ENCODE measurements at regions not wholly inside any gene's neighbourhood (a gene's known extent, or its start where the extent isn't known, plus 50 kb on each side); places are given as distances from the start of the nearest gene placed in this dataset.

DNA sequence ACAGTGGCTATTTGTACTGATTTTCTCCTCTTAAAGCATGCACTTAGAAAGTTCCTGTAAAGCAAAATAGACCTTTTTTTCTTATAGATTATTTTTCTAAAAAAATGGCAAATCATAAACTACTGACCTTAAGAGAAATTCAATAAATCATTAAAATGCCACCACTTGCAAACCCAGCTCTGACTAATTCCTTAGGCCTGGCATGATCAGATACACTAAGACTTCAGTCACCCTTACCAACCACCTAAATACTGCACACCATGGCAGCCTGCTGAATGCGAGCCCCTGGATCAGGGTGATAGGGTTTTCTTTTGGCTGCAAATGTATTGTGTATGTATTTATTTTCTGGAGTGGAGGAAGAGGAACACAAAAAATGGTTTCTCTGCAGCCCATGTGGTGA, 370.6 kb upstream of the TBL1XR1 start:
- H3K36me3 ChIP-seq, result no peaks in the 10 kb centered on the region
- TF ChIP-seq, protein P1, sequence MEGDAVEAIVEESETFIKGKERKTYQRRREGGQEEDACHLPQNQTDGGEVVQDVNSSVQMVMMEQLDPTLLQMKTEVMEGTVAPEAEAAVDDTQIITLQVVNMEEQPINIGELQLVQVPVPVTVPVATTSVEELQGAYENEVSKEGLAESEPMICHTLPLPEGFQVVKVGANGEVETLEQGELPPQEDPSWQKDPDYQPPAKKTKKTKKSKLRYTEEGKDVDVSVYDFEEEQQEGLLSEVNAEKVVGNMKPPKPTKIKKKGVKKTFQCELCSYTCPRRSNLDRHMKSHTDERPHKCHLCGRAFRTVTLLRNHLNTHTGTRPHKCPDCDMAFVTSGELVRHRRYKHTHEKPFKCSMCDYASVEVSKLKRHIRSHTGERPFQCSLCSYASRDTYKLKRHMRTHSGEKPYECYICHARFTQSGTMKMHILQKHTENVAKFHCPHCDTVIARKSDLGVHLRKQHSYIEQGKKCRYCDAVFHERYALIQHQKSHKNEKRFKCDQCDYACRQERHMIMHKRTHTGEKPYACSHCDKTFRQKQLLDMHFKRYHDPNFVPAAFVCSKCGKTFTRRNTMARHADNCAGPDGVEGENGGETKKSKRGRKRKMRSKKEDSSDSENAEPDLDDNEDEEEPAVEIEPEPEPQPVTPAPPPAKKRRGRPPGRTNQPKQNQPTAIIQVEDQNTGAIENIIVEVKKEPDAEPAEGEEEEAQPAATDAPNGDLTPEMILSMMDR (IDR thresholded peaks at IDR 0.05), result no peak
- no peak for TF ChIP-seq POLR2A (IDR thresholded peaks at IDR 0.05)
- no peaks in the 10 kb centered on the region for H3K27me3 ChIP-seq
- no peak overlapping the region for H3K4me3 ChIP-seq
- no peak for DNase-seq
- intact Hi-C loops (cut with DNase I), result no loop called here
- ATAC-seq, result no peak
- peaks cover 0 to 6% (median 0%) of the 10 kb centered on the region in 4 donors for H3K4me1 ChIP-seq
- H3K9me3 ChIP-seq, result no peaks in the 10 kb centered on the region
- no peak overlapping the region for H3K27ac ChIP-seq
- WGBS (ENCODE audit: insufficient coverage, low coverage, low lambda C conversion rate, missing lambda C conversion rate), result 100% methylated on average over 1 of the region's 1 CpG

- peak; percentile 50 to 82 (median 68) for ATAC-seq
- no peak overlapping the region for H3K4me3 ChIP-seq
- no peaks in the 10 kb centered on the region for H3K27me3 ChIP-seq
- peak in 1 of 3 donors; percentile 53 for DNase-seq
- no peak overlapping the region for H3K27ac ChIP-seq
- TF ChIP-seq POLR2A (IDR thresholded peaks at IDR 0.05), result no peak
- TF ChIP-seq, protein P1 (IDR thresholded peaks at IDR 0.05), result no peak
- H3K9me3 ChIP-seq, result no peaks in the 10 kb centered on the region
- WGBS (ENCODE audit: insufficient coverage, low coverage, low lambda C conversion rate, missing lambda C conversion rate), result 29% methylated on average over 4 of the region's 4 CpGs
- H3K4me1 ChIP-seq, result peaks cover 0 to 6% (median 0%) of the 10 kb centered on the region in 4 donors
- no peaks in the 10 kb centered on the region for H3K36me3 ChIP-seq
- intact Hi-C loops (cut with DNase I), result no loop called here
These were observed 371.9 kb upstream of the TBL1XR1 start for GRCh38 chr3:177569193-177569592.

GRCh38 chr3:177569875-177570657, 372.8 kb upstream of the TBL1XR1 start:
- no peak for DNase-seq
- no peaks in the 10 kb centered on the region for H3K27me3 ChIP-seq
- 90% methylated on average over 4 of the region's 4 CpGs for WGBS (ENCODE audit: insufficient coverage, low coverage, low lambda C conversion rate, missing lambda C conversion rate)
- no peak overlapping the region for H3K27ac ChIP-seq
- TF ChIP-seq, protein P1 (IDR thresholded peaks at IDR 0.05), result no peak
- no peak for TF ChIP-seq POLR2A (IDR thresholded peaks at IDR 0.05)
- H3K9me3 ChIP-seq, result no peaks in the 10 kb centered on the region
- intact Hi-C loops (cut with DNase I), result no loop called here
- H3K4me1 ChIP-seq, result peaks cover 0 to 12% (median 0%) of the 10 kb centered on the region in 4 donors
- no peaks in the 10 kb centered on the region for H3K36me3 ChIP-seq
- no peak overlapping the region for H3K4me3 ChIP-seq
- no peak for ATAC-seq

- Histone ChIP-seq H3K27ac (no peak overlapping the region), H3K4me3 (no peak overlapping the region), H3K36me3 (no peaks in the 10 kb centered on the region), H3K27me3 (no peaks in the 10 kb centered on the region), H3K9me3 (no peaks in the 10 kb centered on the region), H3K4me1 (peaks cover 0 to 12% (median 0%) of the 10 kb centered on the region in 4 donors)
- intact Hi-C loops (cut with DNase I), result no loop called here
- 100% methylated on average over 1 of the region's 1 CpG for WGBS (ENCODE audit: insufficient coverage, low coverage, low lambda C conversion rate, missing lambda C conversion rate)
- ATAC-seq (no peak), DNase-seq (no peak)
- TF ChIP-seq, protein P1 (IDR thresholded peaks at IDR 0.05), result no peak
- TF ChIP-seq POLR2A (IDR thresholded peaks at IDR 0.05), result no peak
These were observed 374.1 kb upstream of the TBL1XR1 start for GRCh38 chr3:177571271-177571943.
